ENCODE measurements at regions not wholly inside any gene's neighbourhood (a gene's known extent, or its start where the extent isn't known, plus 50 kb on each side); places are given as distances from the start of the nearest gene placed in this dataset.

- H3K4me1 ChIP-seq (ENCODE audit: control insufficient read depth in 1 of 2, insufficient read depth in 2 of 2, low read length in 2 of 2), result no peaks in the 10 kb centered on the region
- H2AFZ ChIP-seq (ENCODE audit: insufficient read depth, low read depth, low read length, poor library complexity, severe bottlenecking), result no peak overlapping the region
- no peak overlapping the region for H3K27ac ChIP-seq (ENCODE audit: low read depth in 1 of 2, low read length in 2 of 2)
- H3K9me3 Mint-ChIP-seq, result peaks cover 0 to 12% (median 5%) of the 10 kb centered on the region in 7 donors
- H3K9me3 ChIP-seq (replicated peaks in 1 of 2; ENCODE audit: control insufficient read depth in 1 of 2, insufficient read depth in 1 of 2, low read length in 2 of 2), result peaks cover 10 to 12% of the 10 kb centered on the region in 2 donors
- H3K4me2 ChIP-seq (replicated peaks; ENCODE audit: extremely low read depth, low read length, poor library complexity, severe bottlenecking), result no peak overlapping the region
- H3K27me3 Mint-ChIP-seq (ENCODE audit: low read depth in 3 of 3), result peaks cover 0 to 3% (median 0%) of the 10 kb centered on the region in 3 donors
- DNase-seq, result no peak
- no peak overlapping the region for H3K4me3 ChIP-seq (replicated peaks in 1 of 3; ENCODE audit: low read depth in 2 of 3, low read length in 3 of 3)
- no peaks in the 10 kb centered on the region for H3K79me2 ChIP-seq (ENCODE audit: insufficient read depth, low read length)
- no peaks in the 10 kb centered on the region for H3K36me3 Mint-ChIP-seq
- TF ChIP-seq CTCF (IDR thresholded peaks at IDR 0.05), result no peak
- no peaks in the 10 kb centered on the region for H3K4me1 Mint-ChIP-seq
- H4K20me1 ChIP-seq (ENCODE audit: insufficient read depth, low read length), result no peaks in the 10 kb centered on the region
- H3K4me3 Mint-ChIP-seq, result no peak overlapping the region
- H3K27ac Mint-ChIP-seq, result no peak overlapping the region
- H3K9ac ChIP-seq (ENCODE audit: insufficient read depth, low read length, poor library complexity, severe bottlenecking), result no peak overlapping the region
- H3K36me3 ChIP-seq (replicated peaks in 1 of 2; ENCODE audit: control insufficient read depth in 1 of 2, insufficient read depth in 2 of 2, low read length in 2 of 2), result no peaks in the 10 kb centered on the region
- intact Hi-C loops (cut with micrococcal nuclease), result no loop called here
- H3K27me3 ChIP-seq (ENCODE audit: control insufficient read depth in 2 of 2, insufficient read depth in 2 of 2, low read length in 2 of 2), result no peaks in the 10 kb centered on the region
Observed at GRCh38 chr18:51510020-51510419, 312.5 kb upstream of the MEX3C start.

GRCh38 chr18:51513517-51513916, 316.0 kb upstream of the MEX3C start:
- Mint-ChIP-seq H3K36me3 (no peaks in the 10 kb centered on the region), H3K9me3 (peaks cover 0 to 10% (median 2%) of the 10 kb centered on the region in 7 donors), H3K4me1 (no peaks in the 10 kb centered on the region), H3K4me3 (no peak overlapping the region), H3K27me3 (ENCODE audit: low read depth in 3 of 3) (peaks cover 0 to 3% (median 0%) of the 10 kb centered on the region in 3 donors), H3K27ac (no peak overlapping the region)
- Histone ChIP-seq H3K9ac (ENCODE audit: insufficient read depth, low read length, poor library complexity, severe bottlenecking) (no peak overlapping the region), H3K4me3 (replicated peaks in 1 of 3; ENCODE audit: low read depth in 2 of 3, low read length in 3 of 3) (no peak overlapping the region), H4K20me1 (ENCODE audit: insufficient read depth, low read length) (no peaks in the 10 kb centered on the region), H3K79me2 (ENCODE audit: insufficient read depth, low read length) (no peaks in the 10 kb centered on the region), H3K9me3 (replicated peaks in 1 of 2; ENCODE audit: control insufficient read depth in 1 of 2, insufficient read depth in 1 of 2, low read length in 2 of 2) (peaks cover 1 to 5% of the 10 kb centered on the region in 2 donors), H3K36me3 (replicated peaks in 1 of 2; ENCODE audit: control insufficient read depth in 1 of 2, insufficient read depth in 2 of 2, low read length in 2 of 2) (no peaks in the 10 kb centered on the region), H3K27ac (ENCODE audit: low read depth in 1 of 2, low read length in 2 of 2) (no peak overlapping the region), H2AFZ (ENCODE audit: insufficient read depth, low read depth, low read length, poor library complexity, severe bottlenecking) (no peak overlapping the region), H3K4me2 (replicated peaks; ENCODE audit: extremely low read depth, low read length, poor library complexity, severe bottlenecking) (no peak overlapping the region), H3K4me1 (ENCODE audit: control insufficient read depth in 1 of 2, insufficient read depth in 2 of 2, low read length in 2 of 2) (no peaks in the 10 kb centered on the region), H3K27me3 (ENCODE audit: control insufficient read depth in 2 of 2, insufficient read depth in 2 of 2, low read length in 2 of 2) (no peaks in the 10 kb centered on the region)
- DNase-seq, result no peak
- intact Hi-C loops (cut with micrococcal nuclease), result no loop called here
- TF ChIP-seq CTCF (IDR thresholded peaks at IDR 0.05), result no peak

Data from CD14-positive monocyte (primary cell).